Mesothelial cell of epicardium (in vitro differentiated cells): ENCODE measurements at regions not wholly inside any gene's neighbourhood (a gene's known extent, or its start where the extent isn't known, plus 50 kb on each side); places are given as distances from the start of the nearest gene placed in this dataset.

Source experiments
- DNase-seq, 2 experiments: peaks; one replicate each; pipeline ENCODE4 v3.0.0; 2021; ENCODE audit warnings: low spot score in 2 of 2; ENCODE audit not compliant: unreplicated experiment in 2 of 2
- H3K27ac Mint-ChIP-seq: 2 replicates; pipeline ENCODE4 v1.8.0; 2021; ENCODE audit warnings: mixed read lengths
- H3K27me3 Mint-ChIP-seq: 2 replicates; pipeline ENCODE4 v1.8.0; 2021; ENCODE audit warnings: low read depth, mixed read lengths
- H3K36me3 Mint-ChIP-seq: 2 replicates; pipeline ENCODE4 v1.8.0; 2021; ENCODE audit warnings: mixed read lengths
- H3K4me1 Mint-ChIP-seq: 2 replicates; pipeline ENCODE4 v1.8.0; 2021; ENCODE audit warnings: mixed read lengths
- H3K4me3 Mint-ChIP-seq: 2 replicates; pipeline ENCODE4 v1.8.0; 2021; ENCODE audit warnings: mild to moderate bottlenecking, moderate library complexity, mixed read lengths
- H3K9me3 Mint-ChIP-seq: 2 replicates; pipeline ENCODE4 v1.8.0; 2021; ENCODE audit warnings: mixed read lengths
- TF ChIP-seq, protein P1 (sequence below): fragments of 200-600 bp; sonication (generic); IDR thresholded peaks from one replicate; pipeline ENCODE4 v1.5.0; 2021; ENCODE audit warnings: antibody characterized with exemption; ENCODE audit not compliant: unreplicated experiment

DNA sequence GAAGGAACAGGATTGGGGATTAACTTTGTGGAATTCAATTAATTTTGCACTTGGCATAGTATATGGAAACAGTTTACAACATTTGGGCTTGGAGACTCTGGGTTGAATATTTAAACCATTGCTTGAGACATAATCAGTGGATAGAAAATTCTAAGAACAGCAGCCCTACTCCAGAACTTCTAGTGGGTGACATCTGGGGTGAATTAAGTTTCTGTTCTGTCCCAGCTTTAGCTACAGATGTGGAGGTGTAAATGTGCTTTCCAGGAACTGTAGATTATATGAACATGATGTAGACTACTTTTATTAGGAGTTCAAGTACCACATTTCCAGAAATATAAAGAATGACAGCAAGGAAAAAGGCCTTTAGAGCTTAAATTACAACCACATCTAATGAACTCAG, 51.9 kb upstream of the SKAP2 start:
- TF ChIP-seq, protein P1, sequence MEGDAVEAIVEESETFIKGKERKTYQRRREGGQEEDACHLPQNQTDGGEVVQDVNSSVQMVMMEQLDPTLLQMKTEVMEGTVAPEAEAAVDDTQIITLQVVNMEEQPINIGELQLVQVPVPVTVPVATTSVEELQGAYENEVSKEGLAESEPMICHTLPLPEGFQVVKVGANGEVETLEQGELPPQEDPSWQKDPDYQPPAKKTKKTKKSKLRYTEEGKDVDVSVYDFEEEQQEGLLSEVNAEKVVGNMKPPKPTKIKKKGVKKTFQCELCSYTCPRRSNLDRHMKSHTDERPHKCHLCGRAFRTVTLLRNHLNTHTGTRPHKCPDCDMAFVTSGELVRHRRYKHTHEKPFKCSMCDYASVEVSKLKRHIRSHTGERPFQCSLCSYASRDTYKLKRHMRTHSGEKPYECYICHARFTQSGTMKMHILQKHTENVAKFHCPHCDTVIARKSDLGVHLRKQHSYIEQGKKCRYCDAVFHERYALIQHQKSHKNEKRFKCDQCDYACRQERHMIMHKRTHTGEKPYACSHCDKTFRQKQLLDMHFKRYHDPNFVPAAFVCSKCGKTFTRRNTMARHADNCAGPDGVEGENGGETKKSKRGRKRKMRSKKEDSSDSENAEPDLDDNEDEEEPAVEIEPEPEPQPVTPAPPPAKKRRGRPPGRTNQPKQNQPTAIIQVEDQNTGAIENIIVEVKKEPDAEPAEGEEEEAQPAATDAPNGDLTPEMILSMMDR = no peak
- no peak overlapping the region for H3K4me3 Mint-ChIP-seq
- no peaks in the 10 kb centered on the region for H3K9me3 Mint-ChIP-seq
- no peaks in the 10 kb centered on the region for H3K27me3 Mint-ChIP-seq
- no peak for DNase-seq
- H3K36me3 Mint-ChIP-seq = no peaks in the 10 kb centered on the region
- H3K4me1 Mint-ChIP-seq = peaks cover 40% of the 10 kb centered on the region
- no peak overlapping the region for H3K27ac Mint-ChIP-seq
